Activated CD4-positive, alpha-beta T cell treated with anti-CD3 and anti-CD28 coated beads, Interleukin-2, amount 50 U/mL, for 16 hours (primary cell): ENCODE measurements at regions not wholly inside any gene's neighbourhood (a gene's known extent, or its start where the extent isn't known, plus 50 kb on each side); places are given as distances from the start of the nearest gene placed in this dataset.
"Not testable (repeated sequence)": the region's sequence is repeated elsewhere in the genome, so short reads cannot be mapped to it uniquely, and the experiment has no call there.

Experiments
- DNase-seq: peaks from one replicate; pipeline ENCODE4 v3.0.0-alpha.2; 2020

GRCh38 chr2:57372237-57372984 lies 674.2 kb upstream of the VRK2 start:
- DNase-seq: no peak

GRCh38 chr2:57373530-57373929 lies 673.1 kb upstream of the VRK2 start:
- no peak for DNase-seq

GRCh38 chr2:57376985-57377384 lies 669.6 kb upstream of the VRK2 start:
- DNase-seq: no peak

- no peak for DNase-seq
These were observed 660.3 kb upstream of the VRK2 start for GRCh38 chr2:57386305-57386704.

GRCh38 chr2:57396355-57397098 lies 650.1 kb upstream of the VRK2 start:
- no peak for DNase-seq

- no peak for DNase-seq
These were observed 648.9 kb upstream of the VRK2 start for GRCh38 chr2:57397550-57398360.

GRCh38 chr2:57399057-57399456 lies 647.5 kb upstream of the VRK2 start:
- DNase-seq: no peak

- no peak for DNase-seq
These were observed 644.5 kb upstream of the VRK2 start for GRCh38 chr2:57402096-57402495.

GRCh38 chr2:57402755-57403154 lies 643.9 kb upstream of the VRK2 start:
- no peak for DNase-seq

- DNase-seq: no peak
These were observed 638.8 kb upstream of the VRK2 start for GRCh38 chr2:57407772-57408201.

GRCh38 chr2:57408587-57408986 lies 638.0 kb upstream of the VRK2 start:
- DNase-seq: no peak

GRCh38 chr2:57417007-57417406 lies 629.6 kb upstream of the VRK2 start:
- no peak for DNase-seq

- not testable (repeated sequence) for DNase-seq
These were observed 627.7 kb upstream of the VRK2 start for GRCh38 chr2:57418859-57419346.

- no peak for DNase-seq
These were observed 616.8 kb upstream of the VRK2 start for GRCh38 chr2:57429831-57430230.

- no peak for DNase-seq
These were observed 614.1 kb upstream of the VRK2 start for GRCh38 chr2:57432528-57432927.

- no peak for DNase-seq
These were observed 612.2 kb upstream of the VRK2 start for GRCh38 chr2:57434441-57434840.

GRCh38 chr2:57434972-57435371 lies 611.6 kb upstream of the VRK2 start:
- no peak for DNase-seq

GRCh38 chr2:57437077-57437476 lies 609.5 kb upstream of the VRK2 start:
- no peak for DNase-seq

GRCh38 chr2:57440437-57440836 lies 606.2 kb upstream of the VRK2 start:
- no peak for DNase-seq

- no peak for DNase-seq
These were observed 603.5 kb upstream of the VRK2 start for GRCh38 chr2:57443086-57443485.

- DNase-seq: no peak
These were observed 602.6 kb upstream of the VRK2 start for GRCh38 chr2:57443973-57444521.

GRCh38 chr2:57444752-57445430 lies 601.7 kb upstream of the VRK2 start:
- no peak for DNase-seq
